ENCODE measurements at regions not wholly inside any gene's neighbourhood (a gene's known extent, or its start where the extent isn't known, plus 50 kb on each side); places are given as distances from the start of the nearest gene placed in this dataset.

DNA sequence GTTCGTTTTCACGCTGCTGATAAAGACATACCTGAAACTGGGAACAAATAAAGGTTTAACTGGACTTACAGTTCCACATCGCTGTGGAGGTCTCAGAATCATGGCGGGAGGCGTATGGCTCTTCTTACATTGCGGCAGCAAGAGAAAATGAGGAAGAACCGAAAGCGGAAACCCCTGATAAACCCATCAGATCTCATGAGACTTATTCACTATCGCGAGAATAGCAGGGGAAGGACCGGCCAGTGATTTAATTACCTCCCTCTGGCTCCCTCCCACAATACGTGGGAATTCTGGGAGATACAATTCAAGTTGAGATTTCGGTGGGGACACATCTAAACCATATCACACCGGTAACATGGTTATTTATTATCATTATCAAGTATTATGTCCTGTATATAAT lies 2204.5 kb downstream of the ARAP2 start:
- DNase-seq = no peak

DNA sequence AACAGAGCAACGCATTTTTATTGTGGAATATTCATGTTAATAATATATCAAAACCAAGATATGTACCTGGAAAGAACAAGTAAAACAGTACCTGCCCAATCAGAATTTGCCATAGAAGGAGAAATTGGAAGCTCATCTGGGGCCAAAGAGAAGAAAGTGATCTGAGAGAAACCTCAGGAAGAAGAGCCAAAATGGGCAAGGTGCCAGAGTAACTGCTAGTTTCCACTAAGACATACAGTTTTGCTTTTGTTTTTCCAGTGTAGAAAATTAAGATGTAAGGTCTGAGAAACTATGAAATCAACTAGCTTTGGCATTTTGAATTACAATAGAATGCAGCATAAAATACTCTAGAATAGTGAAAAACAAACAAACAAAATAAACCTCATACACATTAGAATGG lies 2201.2 kb downstream of the ARAP2 start:
- no peak for DNase-seq

DNA sequence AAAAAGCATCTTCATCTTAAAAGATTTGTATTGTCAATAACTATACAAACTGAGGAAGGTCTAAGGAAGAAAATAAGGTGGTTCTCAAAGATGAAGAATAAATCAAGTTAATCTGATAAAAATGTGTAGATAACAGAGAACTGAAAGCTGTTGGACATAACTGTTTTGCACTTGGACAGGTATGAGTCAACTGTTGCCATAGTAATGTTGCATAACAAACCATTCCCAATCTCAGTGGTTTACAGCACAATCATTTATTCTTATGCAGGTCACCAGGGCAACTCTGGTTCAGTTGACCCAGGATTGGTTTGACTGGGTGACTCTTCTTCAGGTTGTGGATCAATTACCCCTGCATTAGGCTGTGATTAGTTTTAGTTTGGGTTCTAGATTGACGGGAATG lies 2197.7 kb downstream of the ARAP2 start:
- DNase-seq = no peak

DNA sequence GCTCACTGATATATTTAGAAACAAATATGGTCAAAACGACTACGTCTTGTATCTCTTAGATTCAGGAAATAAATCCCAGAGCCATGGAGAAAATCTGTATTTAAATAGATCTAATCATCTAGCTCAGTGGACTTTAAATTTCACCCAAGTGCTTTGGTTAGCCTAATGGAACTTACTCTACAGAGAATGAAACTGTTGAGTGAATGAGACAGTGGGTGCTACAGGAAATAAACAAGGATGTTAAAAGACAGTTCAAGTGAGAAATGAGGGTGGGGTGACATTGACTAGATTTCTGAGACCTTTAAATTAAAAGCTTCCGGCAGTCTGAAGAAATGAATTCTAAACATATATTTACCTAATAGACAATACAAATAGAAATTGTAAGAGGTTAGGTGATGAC lies 2197.0 kb downstream of the ARAP2 start:
- DNase-seq = no peak

DNA sequence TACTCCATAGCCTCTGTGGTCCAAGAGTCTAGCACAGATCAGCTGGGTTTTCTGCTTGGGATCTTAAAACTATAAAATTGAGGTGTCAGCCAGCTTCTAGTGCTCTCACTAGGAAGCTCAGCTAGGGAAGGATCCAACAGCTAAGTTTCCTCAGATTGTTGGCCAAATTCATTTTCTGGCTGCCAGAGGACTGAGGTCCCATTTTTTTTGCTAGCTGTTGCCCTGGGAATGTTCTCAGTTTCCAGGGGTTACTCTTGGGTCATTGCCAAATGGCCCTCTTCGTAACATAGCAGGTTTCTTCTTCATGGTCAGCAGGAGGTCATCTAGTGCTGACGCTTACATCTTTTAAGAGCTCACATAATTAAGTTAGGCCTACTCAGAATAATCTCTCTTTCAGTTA lies 2178.2 kb downstream of the ARAP2 start:
- DNase-seq = no peak

DNA sequence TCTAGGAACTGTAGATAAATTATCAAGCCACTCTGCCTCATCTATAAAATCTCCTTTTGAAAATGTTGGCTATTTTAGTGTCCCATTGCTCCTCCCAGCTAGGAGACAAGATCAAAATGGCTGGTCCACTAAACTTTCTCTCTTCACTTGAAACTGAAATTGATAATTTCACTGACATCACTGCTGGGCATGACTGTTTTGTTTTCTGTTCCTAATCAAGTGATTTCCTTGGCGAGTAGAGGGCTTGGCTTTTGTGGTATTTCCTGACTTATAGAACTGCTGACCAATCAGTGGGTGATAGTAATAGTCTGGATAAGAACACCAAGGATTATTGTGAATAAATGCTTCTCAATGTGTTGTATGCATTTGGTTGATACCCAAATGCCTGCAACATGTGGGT lies 2152.9 kb downstream of the ARAP2 start:
- no peak for DNase-seq

DNA sequence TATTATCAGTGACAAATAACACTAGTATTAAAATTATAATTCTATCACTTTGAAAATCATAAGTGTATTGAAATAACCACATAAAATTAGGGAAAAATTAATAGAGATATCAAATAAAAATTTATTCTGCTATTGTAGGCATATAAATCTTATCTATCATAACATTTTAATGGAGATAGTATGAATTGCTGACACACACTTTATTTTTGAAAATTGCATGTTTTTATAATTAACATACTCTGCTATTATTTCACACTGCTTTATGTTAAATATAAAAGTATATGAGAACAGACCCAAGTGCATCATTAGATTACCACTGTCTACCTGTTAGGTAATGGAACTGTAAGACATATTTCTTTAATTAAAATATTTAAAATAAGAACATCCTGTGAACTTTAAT lies 2150.2 kb downstream of the ARAP2 start:
- no peak for DNase-seq

DNA sequence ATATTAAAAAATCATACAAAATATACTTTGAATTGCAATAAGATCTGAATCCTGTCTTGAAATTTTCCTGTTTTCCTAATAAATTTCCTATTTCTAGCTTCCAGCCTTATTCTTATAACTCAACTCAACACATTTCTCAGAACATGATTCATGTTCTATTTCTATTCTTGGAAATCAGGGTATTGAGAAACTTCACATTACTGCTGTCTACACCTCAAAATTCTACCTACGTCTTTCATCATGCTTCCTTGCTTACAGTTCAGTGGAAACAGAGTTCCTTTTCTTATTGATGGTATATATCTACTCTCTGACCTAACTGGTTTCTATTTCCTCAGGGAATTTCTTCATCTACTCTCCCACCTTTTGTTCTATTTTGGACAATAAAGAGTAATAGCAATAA lies 2139.0 kb downstream of the ARAP2 start:
- DNase-seq = no peak

DNA sequence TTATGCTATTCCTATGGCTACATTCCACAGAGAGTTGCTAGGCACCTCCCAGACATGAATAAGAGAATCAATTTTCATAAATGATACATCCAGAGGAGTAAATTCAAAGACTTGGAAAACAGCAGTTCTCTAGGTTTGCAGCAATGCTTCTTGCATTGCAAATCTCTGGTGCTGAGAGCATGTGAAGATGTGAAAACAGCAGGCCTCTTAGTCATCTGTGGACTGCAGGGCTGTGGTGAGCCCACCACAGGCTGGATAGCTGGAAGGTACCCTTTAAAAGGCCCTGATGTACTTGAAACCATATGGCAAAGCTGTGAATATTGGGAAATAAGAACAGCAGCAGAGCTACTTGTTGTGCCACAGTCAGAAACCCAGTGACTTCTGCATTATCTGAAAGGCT lies 2135.9 kb downstream of the ARAP2 start:
- no peak for DNase-seq

DNA sequence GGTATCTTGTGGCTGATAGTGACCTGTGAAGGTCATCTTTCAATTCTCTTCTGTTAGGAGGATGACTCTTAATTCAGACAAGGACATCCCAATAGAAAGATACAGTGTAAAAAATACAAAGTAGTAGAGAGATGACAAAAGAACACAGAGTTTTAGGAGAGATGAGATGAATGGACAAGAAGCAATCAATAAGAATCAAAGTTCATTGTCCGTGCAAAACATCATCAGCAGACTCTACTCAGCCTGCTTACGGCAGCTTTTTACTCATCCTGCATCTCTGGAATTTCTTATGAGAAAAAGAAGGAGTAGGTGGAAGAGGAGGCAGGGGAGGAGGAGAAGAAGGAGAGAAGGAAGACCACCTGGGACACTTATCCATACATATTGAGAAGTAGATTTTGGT lies 2131.7 kb downstream of the ARAP2 start:
- no peak for DNase-seq

DNA sequence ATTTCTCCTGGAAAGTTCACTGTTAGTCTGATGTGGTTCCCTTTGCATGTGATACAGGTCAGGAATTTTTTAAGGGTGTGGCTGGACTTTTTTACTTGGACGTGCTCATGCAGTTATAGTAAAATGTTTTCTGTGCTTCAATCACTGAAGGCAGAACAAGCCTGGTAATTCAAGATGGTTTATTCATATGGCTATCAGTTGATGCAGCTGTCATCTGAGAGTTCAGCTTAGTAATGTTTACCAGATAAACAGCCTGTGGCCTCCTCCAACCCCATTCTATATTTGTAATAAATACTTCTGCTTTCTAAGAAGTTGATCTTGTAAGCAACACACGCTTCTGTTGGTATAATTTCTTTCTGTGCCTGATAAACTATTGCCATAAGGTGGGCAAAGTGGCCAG lies 2105.9 kb downstream of the ARAP2 start:
- DNase-seq = no peak

DNA sequence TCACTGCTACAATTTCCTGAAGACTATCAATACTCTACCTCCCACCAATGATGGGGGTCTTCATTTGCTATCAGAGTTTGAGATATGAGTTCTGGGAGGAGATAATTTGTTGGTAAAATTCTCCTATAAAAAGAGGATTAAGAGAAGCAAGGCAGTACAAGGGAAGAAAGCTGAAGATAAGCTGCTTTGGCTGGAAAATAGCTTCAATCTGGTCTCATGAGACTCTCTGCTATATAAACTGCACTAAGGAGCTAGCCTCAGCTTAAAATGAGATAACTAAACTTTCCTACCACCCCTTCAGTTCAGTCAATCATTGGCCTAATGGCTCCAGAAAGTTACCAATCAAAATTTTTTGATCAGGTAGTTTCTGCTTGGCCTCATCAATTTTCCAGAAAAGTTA lies 2105.0 kb downstream of the ARAP2 start:
- no peak for DNase-seq

DNA sequence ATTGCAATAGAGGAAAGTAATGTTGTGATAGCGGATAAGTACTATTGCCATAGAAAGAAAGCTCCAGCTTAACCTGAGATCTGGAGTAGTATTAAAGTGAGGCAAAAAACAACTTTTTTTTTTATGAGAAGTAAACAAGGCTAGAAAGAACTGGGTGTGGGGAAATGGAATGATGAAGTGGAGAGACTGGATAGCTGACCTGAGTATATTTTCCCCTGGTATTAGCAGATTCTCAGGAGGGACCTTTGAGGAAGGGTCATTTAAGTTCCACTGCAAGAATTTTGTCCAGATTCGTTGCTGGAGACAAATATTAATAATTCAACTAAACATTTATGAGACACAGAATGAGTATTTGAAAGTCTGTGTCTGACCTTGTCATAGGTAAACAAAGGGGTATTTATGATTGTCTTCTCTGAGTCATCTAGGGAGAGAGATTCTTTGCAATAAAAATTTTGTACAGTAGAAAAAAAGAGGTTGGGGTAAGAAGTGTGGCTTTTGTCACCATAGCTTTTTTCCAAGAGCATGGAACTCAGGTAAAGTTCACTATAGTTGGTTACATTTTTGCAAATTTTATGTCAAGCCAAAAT lies 2095.9 kb downstream of the ARAP2 start:
- no peak for DNase-seq

DNA sequence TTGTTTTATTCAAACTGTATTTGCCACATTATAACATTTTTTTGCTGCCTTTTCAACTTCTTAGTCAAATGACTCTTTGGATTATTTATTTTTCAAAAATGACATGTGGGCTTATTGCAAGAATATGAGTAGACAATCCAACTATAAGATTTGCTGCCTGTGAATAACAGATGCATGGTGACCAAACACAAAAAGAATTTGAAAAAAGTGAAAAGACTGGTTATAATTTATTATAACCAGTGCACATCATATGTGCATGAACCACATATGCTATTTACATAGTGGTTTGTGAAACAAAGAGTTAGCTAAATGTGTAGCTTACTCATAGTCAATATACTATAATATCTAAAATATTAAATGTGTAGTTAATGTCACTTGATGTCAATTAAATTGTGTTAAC lies 2086.8 kb downstream of the ARAP2 start:
- no peak for DNase-seq

DNA sequence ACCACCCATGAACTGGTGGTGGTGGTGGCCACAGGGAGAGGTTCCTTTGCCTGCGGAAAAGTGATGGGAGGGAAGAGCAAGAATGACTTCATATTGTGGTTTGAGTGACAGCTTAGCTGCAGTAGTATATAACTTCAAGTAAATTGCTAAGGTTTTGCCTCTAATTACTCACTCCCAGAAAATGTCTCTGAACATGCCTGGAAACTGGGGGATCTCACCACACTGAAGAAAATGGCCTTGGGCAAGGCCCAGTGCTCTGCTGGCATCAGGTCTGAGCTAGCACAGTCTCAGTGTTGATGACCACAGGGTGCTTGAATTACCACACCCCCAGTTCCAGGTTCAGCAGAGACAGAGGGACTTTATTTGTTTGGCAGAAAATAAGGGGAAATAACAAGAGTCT lies 2085.4 kb downstream of the ARAP2 start:
- peak; percentile 46 for DNase-seq

DNA sequence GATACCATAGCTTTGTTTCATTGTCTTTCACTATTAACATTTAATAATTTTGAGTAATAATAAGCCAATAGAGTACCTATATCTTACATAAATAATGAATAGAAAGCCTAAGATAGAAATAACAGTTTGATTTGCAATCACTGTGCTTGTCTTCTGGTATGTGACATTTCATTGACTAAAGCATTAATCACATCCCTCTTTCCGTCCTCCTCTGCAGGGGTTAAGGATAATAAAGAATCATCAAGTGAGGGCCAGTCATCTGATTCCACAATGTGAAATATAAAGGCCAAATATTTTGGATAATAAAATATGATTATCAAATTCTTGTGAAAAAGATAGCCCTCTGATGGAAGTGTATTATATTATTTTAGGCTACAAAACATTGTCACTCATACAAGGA lies 2073.4 kb downstream of the ARAP2 start:
- no peak for DNase-seq

DNA sequence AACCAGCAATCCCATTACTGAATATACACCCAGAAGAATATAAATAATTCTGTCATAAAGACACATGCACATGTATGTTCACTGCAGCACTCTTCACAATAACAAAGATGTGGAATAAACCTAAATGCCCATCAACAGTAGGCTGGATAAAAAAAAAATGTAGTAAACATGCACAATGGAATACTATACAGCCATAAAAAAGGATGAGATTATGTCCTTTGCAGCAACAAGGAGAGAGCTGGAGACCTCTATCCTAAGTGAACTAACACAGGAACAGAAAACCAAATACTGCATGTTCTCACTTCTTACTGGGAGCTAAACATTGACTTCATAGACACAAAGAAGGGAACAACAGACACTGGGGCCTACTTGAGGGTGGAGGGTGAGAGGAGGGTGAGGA lies 2067.7 kb downstream of the ARAP2 start:
- no peak for DNase-seq

DNA sequence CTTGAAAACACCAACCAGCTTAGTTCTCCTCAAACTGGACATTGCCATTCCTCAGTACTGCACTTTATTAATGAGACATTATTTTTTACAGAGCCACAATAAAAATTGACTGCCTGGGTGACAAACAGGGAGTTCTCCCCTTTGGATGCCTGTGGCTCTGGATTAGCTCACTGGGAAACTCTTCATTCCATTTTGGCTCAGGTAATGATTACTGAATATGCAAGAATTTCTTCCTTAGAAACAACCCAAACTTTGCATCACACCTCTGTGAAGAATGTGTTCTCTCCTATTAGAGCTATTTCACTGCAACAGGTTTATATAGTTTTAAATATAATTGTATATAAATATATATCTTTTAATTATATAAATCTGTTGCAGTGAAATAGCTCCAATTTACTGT lies 2065.8 kb downstream of the ARAP2 start:
- no peak for DNase-seq

DNA sequence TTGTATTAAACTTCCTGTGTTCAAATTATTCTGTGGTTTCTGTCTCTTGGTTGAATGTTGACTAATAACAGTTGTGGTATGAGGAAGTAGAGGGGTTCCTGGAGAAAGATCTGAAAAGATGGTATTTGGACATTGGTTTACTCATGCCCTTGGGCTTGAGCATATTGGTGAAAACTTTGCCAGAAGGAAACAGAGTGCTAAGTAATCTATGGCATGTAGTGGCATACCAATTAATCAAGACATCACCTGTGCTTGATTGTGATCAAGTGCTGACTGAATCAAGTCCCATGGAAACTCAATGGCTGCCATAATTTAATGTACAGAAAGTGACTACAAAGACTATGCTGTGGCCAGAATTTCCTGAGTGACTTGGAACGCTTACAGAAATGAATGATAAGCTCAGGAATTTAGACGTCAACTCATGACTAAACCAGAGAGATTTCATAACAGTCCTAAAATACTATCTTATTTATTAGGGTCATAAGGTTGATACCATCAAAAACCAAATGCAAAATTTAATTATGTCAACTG lies 2062.9 kb downstream of the ARAP2 start:
- DNase-seq = no peak

DNA sequence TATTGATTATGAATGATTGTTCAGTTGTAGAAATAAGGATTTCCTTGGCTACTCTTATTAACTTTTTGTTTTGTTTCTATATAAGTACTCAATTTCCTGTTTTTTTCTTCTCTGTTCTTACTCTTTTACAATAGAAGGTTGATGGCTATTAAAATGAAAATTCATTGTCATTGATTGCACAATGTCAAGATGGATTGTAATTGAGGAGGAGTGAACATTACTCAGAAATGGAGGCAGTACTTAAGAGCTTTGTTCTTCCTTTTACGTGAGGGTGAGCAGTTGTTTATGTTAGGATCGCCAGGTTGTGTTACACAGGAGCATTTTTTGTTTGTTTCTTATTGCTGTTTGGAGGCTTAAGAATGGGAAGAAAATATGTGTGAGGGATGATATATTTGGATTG lies 2062.4 kb downstream of the ARAP2 start:
- no peak for DNase-seq

DNA sequence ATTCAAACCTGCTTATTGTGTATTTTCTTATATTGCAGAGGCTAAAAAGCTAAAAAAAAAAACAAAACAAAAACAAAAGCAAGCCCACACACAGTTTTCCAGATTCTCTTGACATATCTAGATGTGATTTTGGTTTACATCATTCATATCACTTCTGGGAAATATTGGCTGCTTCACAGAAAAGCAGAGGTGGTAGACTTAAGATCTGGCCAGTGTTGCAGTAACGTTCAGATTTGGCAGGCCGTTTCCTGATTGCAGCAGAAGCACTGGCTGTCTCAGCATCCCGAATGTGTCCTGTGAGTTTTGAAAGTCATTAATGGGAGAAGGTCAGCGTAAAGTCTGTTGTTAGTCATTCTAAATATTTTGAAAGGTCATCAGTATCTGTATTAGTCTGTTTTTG lies 2062.0 kb downstream of the ARAP2 start:
- DNase-seq = no peak

DNA sequence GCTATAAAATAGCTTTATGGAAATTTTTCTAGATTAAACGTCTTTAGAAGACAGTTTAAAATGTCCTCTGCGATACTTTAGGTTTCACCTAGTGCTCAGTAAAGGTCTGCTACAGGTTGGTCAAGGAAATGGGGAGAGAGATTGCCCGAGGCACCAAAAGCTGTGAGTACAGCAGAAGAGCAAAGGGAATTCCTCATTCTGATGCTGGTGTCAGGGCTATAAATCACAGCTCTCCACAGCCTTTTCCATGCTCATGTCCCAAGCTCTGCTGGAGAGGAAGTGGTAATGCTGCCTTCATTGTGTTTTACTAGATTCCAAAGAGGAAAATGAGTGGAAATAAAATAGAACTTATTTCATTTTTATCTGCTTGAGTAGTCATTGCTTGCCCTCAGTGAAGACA lies 2060.4 kb downstream of the ARAP2 start:
- peak; percentile 88 for DNase-seq

DNA sequence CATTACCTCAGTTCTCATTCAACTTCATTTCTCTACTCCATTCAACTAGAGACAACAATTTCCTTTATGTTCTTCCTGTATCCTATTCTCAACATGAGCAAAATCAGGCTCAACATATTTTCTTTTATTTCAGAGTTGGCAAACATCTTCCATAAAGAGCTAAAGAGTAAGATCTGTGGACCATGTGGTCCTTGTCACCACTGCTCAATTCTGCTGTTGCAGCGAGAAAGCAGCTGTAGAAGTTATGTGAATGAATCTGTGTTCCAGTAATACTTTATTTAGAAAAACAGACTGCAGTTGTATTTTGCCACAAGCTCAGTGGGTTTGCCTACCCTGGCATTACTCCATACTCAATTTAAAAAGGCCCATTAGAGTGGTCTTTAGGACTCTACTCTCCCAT lies 2057.3 kb downstream of the ARAP2 start:
- DNase-seq = no peak

DNA sequence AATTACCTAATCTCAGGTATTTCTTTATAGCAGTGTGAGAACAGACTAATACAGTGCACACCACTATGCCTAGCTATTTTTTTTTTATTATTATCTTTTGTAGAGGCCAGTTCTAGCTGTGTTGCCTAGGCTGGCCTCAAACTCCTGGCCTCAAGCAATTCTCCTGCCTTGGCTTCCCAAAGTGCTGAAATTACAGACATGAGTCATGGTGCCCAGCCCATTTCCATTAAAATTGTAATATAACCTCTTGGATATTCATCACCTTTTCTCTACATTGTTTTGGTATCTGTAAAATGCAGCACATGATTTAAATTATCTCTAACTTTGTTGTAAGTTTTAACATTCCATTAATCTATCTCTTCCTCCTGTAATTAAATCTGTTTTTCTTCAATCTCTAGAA lies 2052.9 kb downstream of the ARAP2 start:
- no peak for DNase-seq

DNA sequence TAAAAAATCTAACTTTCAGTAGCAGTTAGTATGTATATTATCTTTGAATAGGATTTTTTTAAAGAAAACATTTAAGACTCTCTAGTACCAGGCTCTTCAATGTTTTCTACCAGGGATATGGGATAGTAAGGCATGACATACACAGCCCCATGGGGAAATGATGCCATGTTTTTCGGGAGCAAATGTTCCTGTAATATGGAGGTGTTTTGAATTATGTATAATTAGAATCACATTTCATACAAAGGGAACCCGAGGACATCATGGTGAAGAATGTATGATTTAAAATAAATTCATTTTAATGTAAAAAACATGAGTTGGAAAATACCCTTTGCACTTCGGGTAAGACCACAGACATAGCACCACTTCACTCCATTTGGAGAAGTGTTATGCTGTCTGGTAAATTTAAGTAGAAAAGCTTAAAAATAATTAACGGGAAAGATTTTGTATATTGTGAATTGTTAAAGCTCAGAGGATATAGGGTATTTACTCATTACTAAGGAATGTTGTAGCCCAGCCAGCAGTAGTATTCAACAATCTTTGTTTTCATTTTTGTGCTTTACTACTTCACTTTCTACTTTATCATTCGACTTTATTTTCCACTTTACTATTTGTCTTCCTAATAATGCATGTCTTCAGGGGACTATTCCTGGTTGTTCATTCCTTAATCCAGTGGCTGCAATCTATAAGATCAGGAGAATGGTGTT lies 2050.7 kb downstream of the ARAP2 start:
- no peak for DNase-seq

All from islet precursor cell (in vitro differentiated cells).